Endothelial cell (in vitro differentiated cells): ENCODE measurements at regions not wholly inside any gene's neighbourhood (a gene's known extent, or its start where the extent isn't known, plus 50 kb on each side); places are given as distances from the start of the nearest gene placed in this dataset.
"Not testable (repeated sequence)": the region's sequence is repeated elsewhere in the genome, so short reads cannot be mapped to it uniquely, and the experiment has no call there.

Experiments used
- DNase-seq: peaks from one replicate; pipeline ENCODE4 v3.0.0; 2021; ENCODE audit warnings: low spot score
- H3K27ac Mint-ChIP-seq: one replicate; pipeline ENCODE4 v1.8.0; 2021; ENCODE audit warnings: mixed read lengths, inconsistent platforms; ENCODE audit not compliant: unreplicated experiment
- H3K27me3 Mint-ChIP-seq: one replicate; pipeline ENCODE4 v1.8.0; 2021; ENCODE audit warnings: mild to moderate bottlenecking, moderate library complexity, mixed read lengths, inconsistent platforms; ENCODE audit not compliant: unreplicated experiment
- H3K36me3 Mint-ChIP-seq: one replicate; pipeline ENCODE4 v1.8.0; 2021; ENCODE audit warnings: mild to moderate bottlenecking, low read depth, mixed read lengths, inconsistent platforms; ENCODE audit not compliant: unreplicated experiment
- H3K4me1 Mint-ChIP-seq: one replicate; pipeline ENCODE4 v1.8.0; 2021; ENCODE audit warnings: mild to moderate bottlenecking, mixed read lengths, inconsistent platforms; ENCODE audit not compliant: unreplicated experiment
- H3K4me3 Mint-ChIP-seq: one replicate; pipeline ENCODE4 v1.8.0; 2021; ENCODE audit warnings: mild to moderate bottlenecking, mixed read lengths, inconsistent platforms; ENCODE audit not compliant: unreplicated experiment
- H3K9me3 Mint-ChIP-seq: one replicate; pipeline ENCODE4 v1.8.0; 2021; ENCODE audit warnings: mixed read lengths, inconsistent platforms; ENCODE audit not compliant: unreplicated experiment
- TF ChIP-seq, protein P1 (sequence below): fragments of 200-600 bp; sonication (generic); IDR thresholded peaks from one replicate; pipeline ENCODE4 v1.5.0; 2021; ENCODE audit warnings: antibody characterized with exemption; ENCODE audit not compliant: unreplicated experiment

DNA sequence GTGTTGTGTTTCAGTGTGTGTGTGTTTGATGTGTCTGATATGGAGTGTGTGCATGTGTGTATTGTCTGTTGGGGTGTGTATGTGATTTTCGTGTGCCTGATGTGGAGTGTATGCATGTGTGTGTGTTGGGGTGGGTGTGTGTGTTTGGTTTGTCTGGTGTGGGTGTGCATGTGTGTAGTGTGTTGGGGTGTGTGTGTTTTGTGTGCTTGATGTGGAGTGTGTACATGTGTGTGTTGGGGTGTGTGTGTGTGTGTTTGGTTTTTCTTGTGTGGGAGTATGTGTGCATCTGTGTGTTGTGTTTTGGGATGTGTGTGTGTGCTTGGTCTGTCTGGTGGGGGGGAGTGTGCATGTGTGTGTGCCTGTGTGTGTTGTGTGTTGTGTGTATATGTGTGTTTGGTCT lies 247.4 kb upstream of the ST6GAL2 start:
- TF ChIP-seq, protein P1, sequence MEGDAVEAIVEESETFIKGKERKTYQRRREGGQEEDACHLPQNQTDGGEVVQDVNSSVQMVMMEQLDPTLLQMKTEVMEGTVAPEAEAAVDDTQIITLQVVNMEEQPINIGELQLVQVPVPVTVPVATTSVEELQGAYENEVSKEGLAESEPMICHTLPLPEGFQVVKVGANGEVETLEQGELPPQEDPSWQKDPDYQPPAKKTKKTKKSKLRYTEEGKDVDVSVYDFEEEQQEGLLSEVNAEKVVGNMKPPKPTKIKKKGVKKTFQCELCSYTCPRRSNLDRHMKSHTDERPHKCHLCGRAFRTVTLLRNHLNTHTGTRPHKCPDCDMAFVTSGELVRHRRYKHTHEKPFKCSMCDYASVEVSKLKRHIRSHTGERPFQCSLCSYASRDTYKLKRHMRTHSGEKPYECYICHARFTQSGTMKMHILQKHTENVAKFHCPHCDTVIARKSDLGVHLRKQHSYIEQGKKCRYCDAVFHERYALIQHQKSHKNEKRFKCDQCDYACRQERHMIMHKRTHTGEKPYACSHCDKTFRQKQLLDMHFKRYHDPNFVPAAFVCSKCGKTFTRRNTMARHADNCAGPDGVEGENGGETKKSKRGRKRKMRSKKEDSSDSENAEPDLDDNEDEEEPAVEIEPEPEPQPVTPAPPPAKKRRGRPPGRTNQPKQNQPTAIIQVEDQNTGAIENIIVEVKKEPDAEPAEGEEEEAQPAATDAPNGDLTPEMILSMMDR, result no peak
- Mint-ChIP-seq H3K4me3 (no peak overlapping the region), H3K27ac (no peak overlapping the region), H3K36me3 (no peaks in the 10 kb centered on the region), H3K27me3 (no peaks in the 10 kb centered on the region), H3K4me1 (no peaks in the 10 kb centered on the region), H3K9me3 (no peaks in the 10 kb centered on the region)
- DNase-seq, result no peak

DNA sequence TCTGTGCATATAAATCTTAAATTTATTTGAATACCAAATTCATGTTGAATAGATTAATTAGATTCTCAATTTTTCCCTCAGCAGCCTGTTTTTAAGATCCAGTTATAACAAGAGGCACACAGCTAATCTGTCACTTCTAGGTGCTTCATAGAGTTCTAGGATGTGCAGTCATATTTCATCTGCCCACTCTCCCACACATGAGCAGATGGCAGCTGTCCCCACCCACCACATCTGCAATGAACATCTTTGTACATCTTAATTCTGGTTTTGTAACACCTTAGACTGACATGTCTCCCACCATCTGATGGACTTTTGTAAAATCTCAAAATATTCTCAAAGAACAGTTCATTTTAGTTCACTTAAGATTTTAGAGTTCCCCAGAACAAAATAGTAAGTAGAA lies 250.8 kb upstream of the ST6GAL2 start:
- Mint-ChIP-seq H3K4me3 (no peak overlapping the region), H3K36me3 (no peaks in the 10 kb centered on the region), H3K4me1 (no peaks in the 10 kb centered on the region), H3K9me3 (no peaks in the 10 kb centered on the region), H3K27ac (no peak overlapping the region), H3K27me3 (no peaks in the 10 kb centered on the region)
- no peak for DNase-seq
- TF ChIP-seq, protein P1, result no peak

DNA sequence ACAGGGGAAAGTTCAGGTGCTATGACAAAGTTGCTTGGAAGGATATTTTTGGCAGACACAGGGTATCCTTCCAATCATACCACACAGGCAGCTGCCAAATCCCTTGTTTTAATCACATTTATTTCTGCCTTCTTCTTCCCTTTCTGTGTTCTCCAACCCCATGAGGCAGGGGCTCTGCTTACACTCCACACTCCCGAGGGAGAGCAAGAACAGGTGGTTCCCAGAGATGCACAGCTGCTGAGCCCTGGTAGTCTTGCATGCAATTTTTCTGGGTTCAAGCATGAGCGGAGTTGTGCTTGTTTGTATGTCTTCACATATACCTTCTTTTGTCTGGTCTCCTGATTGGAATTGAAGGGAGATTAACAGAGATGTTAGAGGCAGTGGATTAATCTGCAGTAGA lies 251.7 kb upstream of the ST6GAL2 start:
- H3K27ac Mint-ChIP-seq, result no peak overlapping the region
- no peaks in the 10 kb centered on the region for H3K4me1 Mint-ChIP-seq
- TF ChIP-seq, protein P1, result no peak
- H3K9me3 Mint-ChIP-seq, result no peaks in the 10 kb centered on the region
- H3K4me3 Mint-ChIP-seq, result no peak overlapping the region
- no peaks in the 10 kb centered on the region for H3K36me3 Mint-ChIP-seq
- no peaks in the 10 kb centered on the region for H3K27me3 Mint-ChIP-seq
- DNase-seq, result no peak

DNA sequence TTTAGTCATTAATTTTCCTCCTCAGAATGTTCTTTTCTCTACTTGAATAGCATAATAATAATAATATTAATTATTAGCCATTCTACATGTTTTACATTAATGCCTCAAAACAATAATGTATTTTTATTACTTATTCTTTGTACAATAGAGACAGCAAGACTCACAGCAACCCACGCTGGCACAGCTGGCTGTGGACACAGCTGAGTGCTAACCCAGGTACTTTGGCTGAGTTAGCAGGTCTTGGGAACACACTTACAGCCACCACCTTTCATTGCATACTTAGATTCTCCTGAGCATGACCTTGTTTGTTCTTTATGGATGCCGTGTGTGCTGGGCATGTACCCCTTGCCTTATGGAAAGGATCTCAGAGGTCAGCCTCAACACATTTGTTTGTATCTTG lies 260.2 kb upstream of the ST6GAL2 start:
- no peak overlapping the region for H3K27ac Mint-ChIP-seq
- no peaks in the 10 kb centered on the region for H3K27me3 Mint-ChIP-seq
- TF ChIP-seq, protein P1, result no peak
- H3K4me3 Mint-ChIP-seq, result no peak overlapping the region
- no peaks in the 10 kb centered on the region for H3K4me1 Mint-ChIP-seq
- no peaks in the 10 kb centered on the region for H3K36me3 Mint-ChIP-seq
- no peak for DNase-seq
- no peaks in the 10 kb centered on the region for H3K9me3 Mint-ChIP-seq

DNA sequence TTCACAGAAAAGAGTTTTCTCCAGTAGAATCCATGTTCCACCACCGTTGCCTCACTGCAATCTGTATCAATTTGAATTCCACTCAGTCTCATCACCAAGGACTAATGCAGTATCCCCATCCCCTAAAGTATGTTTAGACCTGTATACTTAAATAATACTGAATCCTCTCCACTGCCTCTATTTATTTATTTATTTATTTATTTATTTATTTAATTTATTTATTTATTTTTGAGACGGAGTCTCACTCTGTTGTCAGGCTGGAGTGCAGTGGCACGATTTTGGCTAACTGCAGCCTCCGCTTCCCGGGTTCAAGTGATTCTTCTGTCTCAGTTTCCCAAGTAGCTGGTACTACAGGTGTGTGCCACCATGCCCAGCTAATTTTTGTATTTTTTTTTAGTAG lies 260.7 kb upstream of the ST6GAL2 start:
- not testable (repeated sequence) for H3K36me3 Mint-ChIP-seq, H3K4me1 Mint-ChIP-seq, H3K4me3 Mint-ChIP-seq, H3K9me3 Mint-ChIP-seq, DNase-seq, H3K27ac Mint-ChIP-seq, H3K27me3 Mint-ChIP-seq

DNA sequence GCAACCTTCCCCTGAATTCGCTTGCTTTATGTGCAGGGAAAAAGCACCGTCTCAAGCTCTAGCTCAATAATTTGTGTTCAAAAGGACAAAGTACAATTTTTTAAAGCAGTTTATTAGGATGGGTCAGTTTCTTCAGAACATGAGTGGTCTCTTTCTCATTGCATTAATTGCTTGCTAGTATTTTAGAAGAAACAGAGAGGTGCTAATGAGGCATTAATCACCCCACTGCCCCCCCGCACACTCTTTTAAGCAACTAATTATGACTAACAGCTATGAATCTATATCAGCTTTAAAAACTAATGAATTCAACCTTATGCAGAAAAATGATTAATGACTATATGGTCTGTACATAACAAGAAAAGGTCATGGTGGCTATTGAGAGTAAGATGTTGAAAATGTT lies 262.1 kb upstream of the ST6GAL2 start:
- no peak overlapping the region for H3K4me3 Mint-ChIP-seq
- H3K36me3 Mint-ChIP-seq, result no peaks in the 10 kb centered on the region
- H3K9me3 Mint-ChIP-seq, result no peaks in the 10 kb centered on the region
- H3K27ac Mint-ChIP-seq, result no peak overlapping the region
- no peaks in the 10 kb centered on the region for H3K4me1 Mint-ChIP-seq
- DNase-seq, result no peak
- H3K27me3 Mint-ChIP-seq, result no peaks in the 10 kb centered on the region
- TF ChIP-seq, protein P1, result no peak
